ENCODE measurements at regions not wholly inside any gene's neighbourhood (a gene's known extent, or its start where the extent isn't known, plus 50 kb on each side); places are given as distances from the start of the nearest gene placed in this dataset.

GRCh38 chr13:50104493-50104892 is 89.2 kb downstream of the KCNRG start:
- TF ChIP-seq CTCF (IDR thresholded peaks at IDR 0.05) (no peak), POLR2AphosphoS5 (IDR thresholded peaks at IDR 0.05; ENCODE audit: insufficient read depth in 1 of 2, low read depth in 1 of 2) (peak in 1 of 2 donors; percentile 41)

Data from vagina (tissue), 2 donors.